Prostate gland (tissue), 2 donors: ENCODE measurements at regions not wholly inside any gene's neighbourhood (a gene's known extent, or its start where the extent isn't known, plus 50 kb on each side); places are given as distances from the start of the nearest gene placed in this dataset.
A peak's percentile ranks its signal among the peaks of the same experiment; 100 is the strongest.

Experiments
- DNase-seq: peaks from one replicate; pipeline ENCODE4 v3.0.0-alpha.2; 2019; ENCODE audit warnings: low spot score
- H3K27ac ChIP-seq, 2 donors: fragments of 200-600 bp; sonication (generic); 2 replicates each; pipeline ENCODE4 v1.5.1; 2017 to 2019
- H3K27me3 ChIP-seq: fragments of 200-600 bp; sonication (generic); replicated peaks from 2 replicates; pipeline ENCODE4 v1.5.1; 2019; ENCODE audit not compliant: insufficient read depth
- H3K36me3 ChIP-seq, 2 donors: fragments of 200-600 bp; sonication (generic); 1 replicate in 1 of 2; 2 replicates in 1 of 2; pipeline versions ENCODE4 v1.5.1 to v1.8.1; 2017 to 2019
- H3K4me1 ChIP-seq: fragments of 200-600 bp; sonication (generic); replicated peaks from 2 replicates; pipeline ENCODE4 v1.5.1; 2019
- H3K4me3 ChIP-seq, 2 donors: fragments of 200-600 bp; sonication (generic); 2 replicates each; pipeline ENCODE4 v1.5.1; 2017 to 2019
- H3K9me3 ChIP-seq: fragments of 200-600 bp; sonication (generic); 2 replicates; pipeline ENCODE4 v1.5.1; 2017
- CTCF ChIP-seq, 4 experiments: fragments of 200-600 bp in 2 of 4; fragments of 450-650 bp in 2 of 4; sonication (generic) in 2 of 4; IDR thresholded peaks; 1 replicate in 3 of 4; 2 replicates in 1 of 4; pipeline ENCODE4 v1.5.1; 2016 to 2019; ENCODE audit warnings: antibody characterized with exemption in 4 of 4, mild to moderate bottlenecking in 2 of 4, moderate library complexity in 2 of 4
- POLR2A ChIP-seq: fragments of 450-650 bp; IDR thresholded peaks from one replicate; pipeline ENCODE4 v1.6.1; 2016; ENCODE audit warnings: antibody characterized with exemption, mild to moderate bottlenecking
- POLR2AphosphoS5 ChIP-seq: sonication (generic); formaldehyde crosslinking; IDR thresholded peaks from one replicate; pipeline ENCODE4 v1.6.1; 2017; ENCODE audit warnings: antibody characterized with exemption
- WGBS: methylation state at CpG from one replicate; pipeline ENCODE4 v1.1.5; 2018; 5-methylcytosine and 5-hydroxymethylcytosine counted together
- intact Hi-C: fragments of 100-400 bp; cut with DNase I; formaldehyde crosslinking; loops from one replicate; pipeline ENCODE4 v1.14.2; 2022

- no peak for TF ChIP-seq POLR2A
- TF ChIP-seq POLR2AphosphoS5 = no peak
- TF ChIP-seq CTCF (IDR thresholded peaks at IDR 0.05) = no peak
- Histone ChIP-seq H3K36me3 (no peaks in the 10 kb centered on the region), H3K27ac (no peak overlapping the region), H3K27me3 (no peaks in the 10 kb centered on the region), H3K4me3 (no peak overlapping the region), H3K9me3 (no peaks in the 10 kb centered on the region), H3K4me1 (no peaks in the 10 kb centered on the region)
- no peak for DNase-seq
- intact Hi-C loops = no loop called here
- 95% methylated on average over 4 of the region's 4 CpGs for WGBS
Observed at GRCh38 chr7:155213385-155213784, 84.3 kb upstream of the INSIG1 start.

GRCh38 chr7:155213955-155214740 is 83.5 kb upstream of the INSIG1 start:
- TF ChIP-seq POLR2AphosphoS5 (peak; percentile 62), CTCF (IDR thresholded peaks at IDR 0.05) (no peak), POLR2A (no peak)
- peak overlapping the region; percentile 8 to 14 for H3K4me3 ChIP-seq
- H3K27me3 ChIP-seq = no peaks in the 10 kb centered on the region
- H3K9me3 ChIP-seq = no peaks in the 10 kb centered on the region
- WGBS = 19% methylated on average over 26 of the region's 26 CpGs
- intact Hi-C loops = no loop called here
- no peaks in the 10 kb centered on the region for H3K36me3 ChIP-seq
- no peaks in the 10 kb centered on the region for H3K4me1 ChIP-seq
- DNase-seq = peak; percentile 73
- H3K27ac ChIP-seq = peak overlapping the region; percentile 36 to 61

- Histone ChIP-seq H3K9me3 (no peaks in the 10 kb centered on the region), H3K4me1 (no peaks in the 10 kb centered on the region), H3K27me3 (no peaks in the 10 kb centered on the region), H3K36me3 (no peaks in the 10 kb centered on the region), H3K4me3 (no peak overlapping the region), H3K27ac (no peak overlapping the region)
- WGBS = 72% methylated on average over 7 of the region's 7 CpGs
- no peak for DNase-seq
- intact Hi-C loops = no loop called here
- TF ChIP-seq POLR2AphosphoS5 (no peak), CTCF (IDR thresholded peaks at IDR 0.05) (no peak), POLR2A (no peak)
Observed at GRCh38 chr7:155215576-155216325, 81.9 kb upstream of the INSIG1 start.

- no peak overlapping the region for H3K4me3 ChIP-seq
- H3K9me3 ChIP-seq = no peaks in the 10 kb centered on the region
- no peaks in the 10 kb centered on the region for H3K27me3 ChIP-seq
- intact Hi-C loops = no loop called here
- TF ChIP-seq POLR2A (no peak), POLR2AphosphoS5 (no peak)
- DNase-seq = no peak
- H3K27ac ChIP-seq = no peak overlapping the region
- H3K4me1 ChIP-seq = no peaks in the 10 kb centered on the region
- WGBS = 84% methylated on average over 8 of the region's 8 CpGs
- H3K36me3 ChIP-seq = no peaks in the 10 kb centered on the region
Observed at GRCh38 chr7:155216475-155217272, 81.0 kb upstream of the INSIG1 start.

GRCh38 chr7:155217634-155218033 is 80.0 kb upstream of the INSIG1 start:
- Histone ChIP-seq H3K9me3 (no peaks in the 10 kb centered on the region), H3K36me3 (no peaks in the 10 kb centered on the region), H3K4me3 (no peak overlapping the region), H3K4me1 (no peaks in the 10 kb centered on the region), H3K27ac (no peak overlapping the region), H3K27me3 (no peaks in the 10 kb centered on the region)
- 39% methylated on average over 2 of the region's 2 CpGs for WGBS
- intact Hi-C loops = no loop called here
- DNase-seq = no peak
- TF ChIP-seq POLR2A (no peak), CTCF (IDR thresholded peaks at IDR 0.05) (no peak), POLR2AphosphoS5 (no peak)
